Thyroid gland (tissue), 4 donors: ENCODE measurements at regions not wholly inside any gene's neighbourhood (a gene's known extent, or its start where the extent isn't known, plus 50 kb on each side); places are given as distances from the start of the nearest gene placed in this dataset.

Experiments
- DNase-seq, 2 donors: peaks; one replicate each; pipeline ENCODE4 v3.0.0-alpha.2; 2019
- H3K27ac ChIP-seq, 3 donors: fragments of 200-600 bp; sonication (generic); 1 replicate in 2 of 3; 2 replicates in 1 of 3; pipeline ENCODE4 v1.5.1; 2016 to 2019; ENCODE audit warnings: mild to moderate bottlenecking in 1 of 3, moderate library complexity in 1 of 3
- H3K27me3 ChIP-seq: fragments of 200-600 bp; sonication (generic); one replicate; pipeline ENCODE4 v1.5.1; 2019
- H3K36me3 ChIP-seq, 2 donors: fragments of 200-600 bp; sonication (generic); one replicate each; pipeline ENCODE4 v1.5.1; 2016 to 2019
- H3K4me1 ChIP-seq, 2 donors: fragments of 200-600 bp; sonication (generic); one replicate each; pipeline ENCODE4 v1.5.1; 2017 to 2019
- H3K4me3 ChIP-seq, 3 donors: fragments of 200-600 bp; sonication (generic); replicated peaks in 1 of 3; 1 replicate in 2 of 3; 2 replicates in 1 of 3; pipeline ENCODE4 v1.5.1; 2016; ENCODE audit warnings: mild to moderate bottlenecking in 1 of 3
- H3K9me3 ChIP-seq: fragments of 200-600 bp; sonication (generic); one replicate; pipeline ENCODE4 v1.5.1; 2017
- CTCF ChIP-seq, 6 experiments: fragments of 200-600 bp in 3 of 6; fragments of 450-650 bp in 3 of 6; sonication (generic) in 3 of 6; IDR thresholded peaks; one replicate each; pipeline ENCODE4 v1.5.1; 2016 to 2019; ENCODE audit warnings: antibody characterized with exemption in 6 of 6, mild to moderate bottlenecking in 2 of 6, inconsistent platforms in 1 of 6, moderate library complexity in 1 of 6
- POLR2A ChIP-seq, 2 donors: fragments of 450-650 bp; IDR thresholded peaks; one replicate each; pipeline ENCODE4 v1.6.1; 2017; ENCODE audit warnings: antibody characterized with exemption in 2 of 2, mild to moderate bottlenecking in 2 of 2, moderate library complexity in 1 of 2
- WGBS, 2 donors: methylation state at CpG; one replicate each; pipeline ENCODE4 v1.1.5; 2017; 5-methylcytosine and 5-hydroxymethylcytosine counted together
- intact Hi-C: fragments of 100-400 bp; cut with DNase I; formaldehyde crosslinking; loops from one replicate; pipeline ENCODE4 v1.15.1; 2023

DNA sequence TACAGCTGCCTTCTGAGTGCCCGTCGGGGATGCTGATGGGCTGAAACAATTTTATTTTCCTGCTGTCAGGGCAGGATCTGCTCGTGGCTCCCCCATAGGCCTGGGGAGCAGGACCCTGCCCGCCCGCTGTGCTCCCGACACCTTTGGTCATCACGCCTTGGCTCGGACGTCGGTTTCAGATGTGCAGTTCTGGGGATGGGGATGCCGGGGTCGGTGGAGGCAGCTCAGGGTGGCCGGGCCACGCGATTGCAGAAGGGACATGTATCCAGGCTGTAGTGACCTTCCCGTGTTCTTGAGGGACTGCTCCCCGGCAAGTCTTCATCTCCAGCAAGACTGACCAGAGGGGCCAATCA is 1150.5 kb downstream of the BRD1 start:
- WGBS, 2 donors = 81 to 87% methylated on average over 5 to 17 of the region's 17 CpGs
- H3K27ac ChIP-seq = no peak overlapping the region
- intact Hi-C loops = no loop called here
- H3K4me1 ChIP-seq = no peaks in the 10 kb centered on the region
- no peaks in the 10 kb centered on the region for H3K9me3 ChIP-seq
- no peaks in the 10 kb centered on the region for H3K36me3 ChIP-seq
- no peak overlapping the region for H3K4me3 ChIP-seq
- no peak for DNase-seq
- no peak for TF ChIP-seq POLR2A (IDR thresholded peaks at IDR 0.05)
- TF ChIP-seq CTCF (IDR thresholded peaks at IDR 0.05) = no peak
- H3K27me3 ChIP-seq = no peaks in the 10 kb centered on the region

GRCh38 chr22:48676266-48677167 is 1151.2 kb downstream of the BRD1 start:
- H3K36me3 ChIP-seq = no peaks in the 10 kb centered on the region
- no peaks in the 10 kb centered on the region for H3K4me1 ChIP-seq
- no peaks in the 10 kb centered on the region for H3K9me3 ChIP-seq
- no peak overlapping the region for H3K27ac ChIP-seq
- intact Hi-C loops = no loop called here
- WGBS, 2 donors = 79 to 82% methylated on average over 11 to 15 of the region's 15 CpGs
- H3K27me3 ChIP-seq = no peaks in the 10 kb centered on the region
- TF ChIP-seq CTCF (IDR thresholded peaks at IDR 0.05) (no peak), POLR2A (IDR thresholded peaks at IDR 0.05) (no peak)
- no peak overlapping the region for H3K4me3 ChIP-seq
- no peak for DNase-seq

DNA sequence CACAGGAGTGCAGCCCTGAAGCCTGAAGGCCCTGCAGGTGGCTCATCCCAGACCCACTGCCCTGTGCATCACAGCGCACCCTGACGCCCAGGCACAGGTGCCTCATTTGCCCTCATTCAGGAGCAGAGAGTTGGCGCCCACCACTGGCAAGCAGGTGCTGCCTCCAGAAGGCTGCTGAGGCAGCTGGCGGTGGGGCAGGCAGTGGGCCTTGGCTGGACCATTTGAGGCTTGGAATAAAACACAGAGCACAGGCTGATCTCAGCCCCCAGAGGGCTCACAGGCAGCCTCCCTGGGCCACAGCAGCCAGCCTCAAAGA is 1151.9 kb downstream of the BRD1 start:
- Histone ChIP-seq H3K4me3 (no peak overlapping the region), H3K4me1 (no peaks in the 10 kb centered on the region), H3K36me3 (no peaks in the 10 kb centered on the region), H3K27me3 (no peaks in the 10 kb centered on the region), H3K9me3 (no peaks in the 10 kb centered on the region), H3K27ac (no peak overlapping the region)
- TF ChIP-seq POLR2A (IDR thresholded peaks at IDR 0.05) = no peak
- no peak for TF ChIP-seq CTCF (IDR thresholded peaks at IDR 0.05)
- DNase-seq = no peak
- 90 to 94% methylated on average over 3 to 4 of the region's 4 CpGs for WGBS, 2 donors
- intact Hi-C loops = no loop called here

- DNase-seq = no peak
- no peaks in the 10 kb centered on the region for H3K27me3 ChIP-seq
- H3K27ac ChIP-seq = no peak overlapping the region
- H3K9me3 ChIP-seq = no peaks in the 10 kb centered on the region
- TF ChIP-seq CTCF (IDR thresholded peaks at IDR 0.05) (no peak), POLR2A (IDR thresholded peaks at IDR 0.05) (no peak)
- intact Hi-C loops = no loop called here
- no peaks in the 10 kb centered on the region for H3K36me3 ChIP-seq
- H3K4me1 ChIP-seq = no peaks in the 10 kb centered on the region
- WGBS, 2 donors = 86 to 87% methylated on average over 12 of the region's 15 CpGs
- no peak overlapping the region for H3K4me3 ChIP-seq
Measured at GRCh38 chr22:48675141-48675829, 1152.4 kb downstream of the BRD1 start.

GRCh38 chr22:48673806-48674500 is 1153.7 kb downstream of the BRD1 start:
- H3K27ac ChIP-seq = no peak overlapping the region
- no peak overlapping the region for H3K4me3 ChIP-seq
- no peaks in the 10 kb centered on the region for H3K27me3 ChIP-seq
- H3K4me1 ChIP-seq = no peaks in the 10 kb centered on the region
- TF ChIP-seq CTCF (IDR thresholded peaks at IDR 0.05) (no peak), POLR2A (IDR thresholded peaks at IDR 0.05) (no peak)
- H3K9me3 ChIP-seq = no peaks in the 10 kb centered on the region
- no peak for DNase-seq
- intact Hi-C loops = no loop called here
- H3K36me3 ChIP-seq = no peaks in the 10 kb centered on the region
- 88 to 94% methylated on average over 24 of the region's 24 CpGs for WGBS, 2 donors
